ENCODE measurements at regions not wholly inside any gene's neighbourhood (a gene's known extent, or its start where the extent isn't known, plus 50 kb on each side); places are given as distances from the start of the nearest gene placed in this dataset.

- no peak for ATAC-seq
- Histone ChIP-seq H2AFZ (ENCODE audit: control insufficient read depth, low read depth, low read length) (no peak overlapping the region), H3K9me3 (replicated peaks; ENCODE audit: control insufficient read depth, insufficient read depth, low read length) (no peaks in the 10 kb centered on the region; the same call in 2 of the 3 replicates), H3K4me3 (no peak overlapping the region), H3K4me2 (ENCODE audit: control insufficient read depth, insufficient read depth) (no peak overlapping the region), H3K27me3 (replicated peaks in 1 of 2; ENCODE audit: control insufficient read depth in 2 of 2, insufficient read depth in 2 of 2, low read length in 1 of 2) (peaks cover 0 to 3% of the 10 kb centered on the region in 2 experiments; a peak in 2 of 4 replicates), H4K20me1 (ENCODE audit: control insufficient read depth, insufficient read depth) (no peaks in the 10 kb centered on the region), H3K9ac (ENCODE audit: control insufficient read depth, insufficient read depth, low read length) (no peak overlapping the region), H3K4me1 (ENCODE audit: control insufficient read depth, insufficient read depth, low read length) (no peaks in the 10 kb centered on the region), H3K79me2 (ENCODE audit: control insufficient read depth, insufficient read depth, low read length) (no peaks in the 10 kb centered on the region), H3K36me3 (ENCODE audit: control insufficient read depth in 2 of 2, insufficient read depth in 2 of 2, low read length in 1 of 2) (no peaks in the 10 kb centered on the region), H3K27ac (ENCODE audit: control insufficient read depth, insufficient read depth) (no peak overlapping the region)
- no peak for TF ChIP-seq IKZF2 (IDR thresholded peaks at IDR 0.05)
- TF ChIP-seq BCLAF1 (IDR thresholded peaks at IDR 0.05) = no peak
- TF ChIP-seq KDM1A (IDR thresholded peaks at IDR 0.05; ENCODE audit: borderline replicate concordance) = no peak
- TF ChIP-seq EZH2 (IDR thresholded peaks at IDR 0.05; ENCODE audit: borderline replicate concordance, control insufficient read depth, low read depth, low read length) = no peak
- TF ChIP-seq ZBTB40 (IDR thresholded peaks at IDR 0.05; ENCODE audit: borderline replicate concordance) = no peak
- TF ChIP-seq SMAD5 (IDR thresholded peaks at IDR 0.05; ENCODE audit: low read depth) = no peak
- BruUV-seq (replicated peaks) = no TSS peak
- ChIA-PET RAD21 (ENCODE audit: unreplicated experiment) (no interaction called here), POLR2A (no interaction called here), CTCF (no interaction called here), SMC1A (ENCODE audit: uncharacterized antibody, unreplicated experiment) (no interaction called here)
- intact Hi-C loops (cut with micrococcal nuclease; ENCODE audit: unreplicated experiment) (no loop called here), in situ Hi-C loops (cut with MboI) (no loop called here)
- no peak for FAIRE-seq
- WGBS (ENCODE audit: insufficient coverage, insufficient replicate concordance, low lambda C conversion rate, missing lambda C conversion rate) = 3% methylated on average over 7 of the region's 7 CpGs
- DNase-seq (ENCODE audit: low read depth, low spot score) = no peak
Observed at GRCh38 chr1:5769146-5769545, 223.1 kb downstream of the NPHP4 start.
